ENCODE measurements at regions not wholly inside any gene's neighbourhood (a gene's known extent, or its start where the extent isn't known, plus 50 kb on each side); places are given as distances from the start of the nearest gene placed in this dataset.

DNA sequence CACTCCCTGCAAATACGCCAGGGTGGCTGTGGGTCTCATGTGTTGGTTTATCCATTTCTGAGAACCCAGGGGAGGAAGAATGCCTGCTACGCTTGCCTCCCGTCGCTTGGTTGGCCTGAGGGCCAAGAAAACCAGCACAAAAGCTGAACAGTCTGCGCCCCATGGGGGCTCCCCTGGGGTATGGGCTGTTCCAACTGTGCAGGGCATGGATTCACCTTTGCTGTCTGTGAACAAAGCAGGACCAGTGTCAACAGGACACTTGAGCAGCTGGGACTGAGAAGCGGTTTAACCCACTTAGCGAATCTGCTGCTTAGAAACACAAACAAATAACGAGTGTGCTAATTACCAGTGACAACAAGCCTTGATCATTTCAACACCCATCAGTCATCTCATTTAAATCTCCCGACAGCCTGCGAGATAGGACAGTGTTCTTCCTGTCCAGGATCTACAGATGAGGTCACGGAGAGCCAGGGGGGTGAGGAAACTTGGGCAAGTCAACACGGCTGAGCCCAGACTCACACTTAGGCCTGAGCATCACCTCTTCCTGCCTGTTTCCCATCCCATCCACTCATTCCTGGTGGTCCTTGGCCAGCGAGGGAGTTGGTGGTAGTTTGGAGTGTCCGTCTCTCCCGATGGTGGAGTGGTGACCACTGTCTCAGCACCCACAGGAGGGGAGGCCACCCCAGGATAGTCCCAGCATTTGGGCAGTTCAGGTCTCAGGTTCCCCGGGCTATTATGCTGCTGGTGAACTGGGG lies 111.6 kb upstream of the HAAO start:
- ATAC-seq (ENCODE audit: insufficient read depth, low FRiP score), result no peak
- DNase-seq, result peak; percentile 40 to 67 (median 55)
- Histone ChIP-seq H3K9me3 (ENCODE audit: control insufficient read depth in 4 of 4, insufficient read depth in 3 of 4, low read length in 3 of 4) (no peaks in the 10 kb centered on the region), H3K9ac (ENCODE audit: insufficient read depth in 1 of 2, low read length in 2 of 2) (no peak overlapping the region), H3K27me3 (ENCODE audit: control insufficient read depth in 3 of 3, insufficient read depth in 3 of 3, low read length in 2 of 3) (peaks cover 0 to 9% (median 0%) of the 10 kb centered on the region in 3 donors), H3K36me3 (ENCODE audit: control insufficient read depth in 4 of 4, insufficient read depth in 4 of 4, low read length in 4 of 4) (no peaks in the 10 kb centered on the region), H3K27ac (ENCODE audit: low read depth in 1 of 2, low read length in 1 of 2) (peak overlapping the region; percentile 14 to 30), H3K4me1 (ENCODE audit: control insufficient read depth in 5 of 5, insufficient read depth in 5 of 5, low read length in 5 of 5) (peaks cover 3 to 47% (median 38%) of the 10 kb centered on the region in 5 donors), H3K4me3 (no peak overlapping the region)
- TF ChIP-seq, protein P1, sequence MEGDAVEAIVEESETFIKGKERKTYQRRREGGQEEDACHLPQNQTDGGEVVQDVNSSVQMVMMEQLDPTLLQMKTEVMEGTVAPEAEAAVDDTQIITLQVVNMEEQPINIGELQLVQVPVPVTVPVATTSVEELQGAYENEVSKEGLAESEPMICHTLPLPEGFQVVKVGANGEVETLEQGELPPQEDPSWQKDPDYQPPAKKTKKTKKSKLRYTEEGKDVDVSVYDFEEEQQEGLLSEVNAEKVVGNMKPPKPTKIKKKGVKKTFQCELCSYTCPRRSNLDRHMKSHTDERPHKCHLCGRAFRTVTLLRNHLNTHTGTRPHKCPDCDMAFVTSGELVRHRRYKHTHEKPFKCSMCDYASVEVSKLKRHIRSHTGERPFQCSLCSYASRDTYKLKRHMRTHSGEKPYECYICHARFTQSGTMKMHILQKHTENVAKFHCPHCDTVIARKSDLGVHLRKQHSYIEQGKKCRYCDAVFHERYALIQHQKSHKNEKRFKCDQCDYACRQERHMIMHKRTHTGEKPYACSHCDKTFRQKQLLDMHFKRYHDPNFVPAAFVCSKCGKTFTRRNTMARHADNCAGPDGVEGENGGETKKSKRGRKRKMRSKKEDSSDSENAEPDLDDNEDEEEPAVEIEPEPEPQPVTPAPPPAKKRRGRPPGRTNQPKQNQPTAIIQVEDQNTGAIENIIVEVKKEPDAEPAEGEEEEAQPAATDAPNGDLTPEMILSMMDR (IDR thresholded peaks at IDR 0.05; ENCODE audit: control extremely low read depth, extremely low read depth), result no peak
- 70% methylated on average over 16 of the region's 16 CpGs for WGBS, 2 donors

- Histone ChIP-seq H3K36me3 (ENCODE audit: control insufficient read depth in 4 of 4, insufficient read depth in 4 of 4, low read length in 4 of 4) (no peaks in the 10 kb centered on the region), H3K27me3 (ENCODE audit: control insufficient read depth in 3 of 3, insufficient read depth in 3 of 3, low read length in 2 of 3) (peaks cover 0 to 9% (median 0%) of the 10 kb centered on the region in 3 donors), H3K4me3 (no peak overlapping the region), H3K27ac (ENCODE audit: low read depth in 1 of 2, low read length in 1 of 2) (no peak overlapping the region), H3K4me1 (ENCODE audit: control insufficient read depth in 5 of 5, insufficient read depth in 5 of 5, low read length in 5 of 5) (peaks cover 3 to 38% (median 32%) of the 10 kb centered on the region in 5 donors), H3K9ac (ENCODE audit: insufficient read depth in 1 of 2, low read length in 2 of 2) (no peak overlapping the region), H3K9me3 (ENCODE audit: control insufficient read depth in 4 of 4, insufficient read depth in 3 of 4, low read length in 3 of 4) (no peaks in the 10 kb centered on the region)
- WGBS, 2 donors, result 84 to 85% methylated on average over 9 of the region's 9 CpGs
- no peak for ATAC-seq (ENCODE audit: insufficient read depth, low FRiP score)
- TF ChIP-seq, protein P1 (IDR thresholded peaks at IDR 0.05; ENCODE audit: control extremely low read depth, extremely low read depth), result no peak
- no peak for DNase-seq
Measured at GRCh38 chr2:42902939-42903709, 110.7 kb upstream of the HAAO start.

DNA sequence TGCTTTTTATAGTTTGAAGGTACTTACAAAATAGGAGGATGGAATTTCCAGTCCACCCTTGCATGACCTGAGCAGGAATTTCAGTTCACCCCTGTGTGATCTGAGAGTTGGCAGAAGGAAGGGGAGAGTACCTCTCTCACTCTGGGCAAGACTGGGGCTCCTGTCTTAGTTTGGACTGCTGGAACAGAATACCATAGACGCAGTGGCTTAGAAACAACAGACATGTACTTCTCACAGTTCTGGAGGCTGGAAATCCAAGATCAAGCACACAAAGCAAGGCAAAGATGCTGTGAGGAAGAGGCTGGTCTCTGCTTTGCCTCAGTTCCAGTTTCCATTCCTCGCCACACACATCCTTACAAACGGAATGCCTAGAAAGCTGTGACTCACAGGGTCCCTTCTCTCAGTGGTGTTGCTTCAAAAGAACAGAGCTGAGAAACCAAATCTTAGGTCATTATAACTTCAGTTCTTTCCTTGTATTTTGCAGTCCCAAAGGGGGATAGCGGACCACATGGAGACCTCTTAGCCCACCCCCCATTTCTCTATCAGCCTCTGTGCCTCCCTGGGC lies 108.8 kb upstream of the HAAO start:
- Histone ChIP-seq H3K27me3 (ENCODE audit: control insufficient read depth in 3 of 3, insufficient read depth in 3 of 3, low read length in 2 of 3) (peaks cover 0 to 5% (median 0%) of the 10 kb centered on the region in 3 donors), H3K27ac (ENCODE audit: low read depth in 1 of 2, low read length in 1 of 2) (no peak overlapping the region), H3K4me1 (ENCODE audit: control insufficient read depth in 5 of 5, insufficient read depth in 5 of 5, low read length in 5 of 5) (peaks cover 3 to 28% (median 17%) of the 10 kb centered on the region in 5 donors), H3K4me3 (no peak overlapping the region), H3K36me3 (ENCODE audit: control insufficient read depth in 4 of 4, insufficient read depth in 4 of 4, low read length in 4 of 4) (no peaks in the 10 kb centered on the region), H3K9me3 (ENCODE audit: control insufficient read depth in 4 of 4, insufficient read depth in 3 of 4, low read length in 3 of 4) (no peaks in the 10 kb centered on the region), H3K9ac (ENCODE audit: insufficient read depth in 1 of 2, low read length in 2 of 2) (no peak overlapping the region)
- 75 to 82% methylated on average over 4 of the region's 4 CpGs for WGBS, 2 donors
- no peak for DNase-seq
- TF ChIP-seq, protein P1 (IDR thresholded peaks at IDR 0.05; ENCODE audit: control extremely low read depth, extremely low read depth), result no peak
- no peak for ATAC-seq (ENCODE audit: insufficient read depth, low FRiP score)
